GM19043 (cell line): ENCODE measurements at regions not wholly inside any gene's neighbourhood (a gene's known extent, or its start where the extent isn't known, plus 50 kb on each side); places are given as distances from the start of the nearest gene placed in this dataset.

Experiments used
- ATAC-seq: cut with Tn5 transposase; IDR thresholded peaks from one replicate; pipeline ENCODE4 v1.9.1; 2021; ENCODE audit warnings: low read depth; ENCODE audit not compliant: unreplicated experiment

- no peak for ATAC-seq
These were observed 223.7 kb upstream of the KIRREL3 start for GRCh38 chr11:127224276-127224675.

- no peak for ATAC-seq
These were observed 223.1 kb upstream of the KIRREL3 start for GRCh38 chr11:127223633-127224032.

DNA sequence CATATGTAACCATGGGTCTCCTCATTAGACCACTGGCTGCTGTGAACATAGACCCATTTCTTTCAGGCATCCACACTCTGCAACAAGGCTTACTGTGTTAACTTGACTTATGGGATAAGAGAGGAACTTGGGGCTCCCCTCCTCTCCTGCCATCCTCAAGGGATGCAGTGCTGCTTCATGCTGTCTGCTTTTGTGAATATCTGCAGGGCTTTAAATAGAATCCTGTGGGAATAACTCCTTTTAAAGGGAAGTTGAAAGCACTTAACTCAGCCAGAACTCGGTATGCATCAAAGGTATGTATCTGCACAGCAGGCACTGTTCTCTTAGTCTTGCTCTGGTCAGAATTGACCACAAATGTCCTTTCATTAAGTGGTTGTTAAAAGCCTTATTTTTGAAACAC lies 222.5 kb upstream of the KIRREL3 start:
- ATAC-seq, result no peak

DNA sequence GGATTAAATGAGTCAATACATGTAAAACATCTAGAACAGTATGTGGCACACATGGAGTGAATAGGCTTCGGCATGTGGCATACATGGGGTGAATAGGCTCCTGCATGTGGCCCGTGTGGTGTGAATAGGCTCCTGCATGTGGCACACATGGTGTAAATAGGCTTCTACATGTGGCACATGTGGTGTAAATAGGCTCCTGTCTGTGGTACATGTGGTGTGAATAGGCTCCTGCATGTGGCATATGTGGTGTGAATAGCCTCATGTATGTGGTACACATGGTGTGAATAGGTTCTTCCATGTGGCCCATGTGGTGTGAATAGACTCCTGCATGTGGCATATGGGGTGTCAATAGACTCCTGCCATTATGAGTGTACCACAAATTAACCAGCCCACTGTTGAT lies 219.1 kb upstream of the KIRREL3 start:
- no peak for ATAC-seq

- ATAC-seq, result no peak
These were observed 217.7 kb upstream of the KIRREL3 start for GRCh38 chr11:127218275-127218608.

DNA sequence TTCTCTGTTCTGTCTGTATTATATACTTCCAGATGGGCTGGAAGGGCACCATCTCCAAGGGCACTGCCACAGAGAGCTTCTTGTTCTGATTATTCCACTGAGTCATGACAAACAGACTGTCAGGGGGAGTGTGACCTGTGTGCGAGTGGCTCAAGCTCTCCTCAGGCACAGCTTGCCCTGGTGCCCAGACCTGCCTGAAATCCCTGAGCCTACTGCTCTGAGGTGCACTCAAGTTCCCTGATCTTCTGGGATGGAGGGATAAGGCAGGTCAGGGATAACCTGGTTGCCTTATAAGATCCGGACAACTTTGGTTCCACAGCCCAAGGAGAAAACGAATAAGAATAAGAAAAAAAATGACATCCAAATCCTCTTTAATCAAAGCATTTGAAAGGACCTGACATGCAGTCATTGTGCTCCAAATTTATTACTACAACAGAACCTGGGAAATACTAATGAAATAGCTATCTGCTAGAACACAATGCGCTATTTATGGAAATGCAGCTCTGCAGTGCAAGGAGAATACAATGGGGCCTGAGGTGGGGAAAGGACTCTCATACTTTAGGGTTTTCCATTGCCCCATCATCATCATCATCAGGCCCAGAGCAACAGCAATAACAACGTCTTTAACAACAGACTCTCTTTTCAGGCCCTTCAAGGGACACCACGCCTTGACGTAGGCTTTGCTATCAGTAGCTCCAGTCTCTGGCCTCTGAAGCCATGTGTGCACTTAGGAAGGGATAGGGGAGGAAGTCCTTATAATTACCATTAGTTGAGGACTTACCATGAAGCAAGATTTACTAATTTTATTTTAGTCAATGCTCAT lies 217.1 kb upstream of the KIRREL3 start:
- ATAC-seq, result no peak

DNA sequence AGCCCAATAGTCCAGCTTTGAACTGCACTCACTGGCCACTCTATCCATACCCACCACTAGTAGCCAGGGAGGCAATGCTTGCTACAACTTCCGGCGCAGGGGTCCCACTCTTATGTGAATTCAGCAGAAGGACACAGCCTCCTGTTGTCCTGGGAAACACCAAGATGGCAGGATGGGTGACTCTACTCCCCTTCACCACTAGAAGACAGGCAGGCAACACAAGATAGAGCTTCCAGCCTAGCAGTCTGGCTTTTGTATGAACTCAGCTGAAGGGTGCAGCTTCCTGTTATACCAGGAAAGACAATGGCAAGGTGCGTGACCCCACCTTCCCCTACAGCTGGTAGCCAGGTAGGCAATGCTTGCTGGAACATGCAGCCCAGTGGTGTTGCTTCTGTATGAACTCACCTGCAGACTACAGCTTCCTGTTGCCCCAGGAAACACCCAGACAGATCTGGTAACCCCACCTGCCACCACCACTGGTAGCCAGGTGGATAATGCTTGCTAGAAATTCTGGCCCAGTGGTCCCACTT lies 205.2 kb upstream of the KIRREL3 start:
- ATAC-seq, result no peak

DNA sequence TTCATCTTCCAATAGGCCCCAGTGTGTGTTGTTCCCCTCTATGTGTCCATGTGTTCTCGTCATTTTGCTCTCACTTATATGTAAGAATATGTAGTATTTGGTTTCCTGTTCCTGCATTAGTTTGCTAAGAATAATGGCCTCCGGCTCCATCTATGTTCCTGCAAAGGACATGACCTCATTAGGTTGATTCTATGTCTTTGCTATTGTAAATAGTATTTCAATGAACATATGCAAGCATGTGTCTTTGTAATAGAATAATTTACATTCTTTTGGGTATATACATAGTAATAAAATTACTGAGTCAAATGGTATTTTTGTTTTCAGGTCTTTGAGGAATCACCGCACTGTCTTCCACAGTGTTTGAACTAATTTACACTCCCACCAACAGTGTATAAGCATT lies 202.9 kb upstream of the KIRREL3 start:
- no peak for ATAC-seq

GRCh38 chr11:127202105-127202504 lies 201.5 kb upstream of the KIRREL3 start:
- no peak for ATAC-seq

GRCh38 chr11:127199306-127199801 lies 198.8 kb upstream of the KIRREL3 start:
- no peak for ATAC-seq

GRCh38 chr11:127195501-127196120 lies 195.0 kb upstream of the KIRREL3 start:
- ATAC-seq, result no peak

GRCh38 chr11:127194521-127194920 lies 194.0 kb upstream of the KIRREL3 start:
- no peak for ATAC-seq

GRCh38 chr11:127193950-127194349 lies 193.4 kb upstream of the KIRREL3 start:
- no peak for ATAC-seq

DNA sequence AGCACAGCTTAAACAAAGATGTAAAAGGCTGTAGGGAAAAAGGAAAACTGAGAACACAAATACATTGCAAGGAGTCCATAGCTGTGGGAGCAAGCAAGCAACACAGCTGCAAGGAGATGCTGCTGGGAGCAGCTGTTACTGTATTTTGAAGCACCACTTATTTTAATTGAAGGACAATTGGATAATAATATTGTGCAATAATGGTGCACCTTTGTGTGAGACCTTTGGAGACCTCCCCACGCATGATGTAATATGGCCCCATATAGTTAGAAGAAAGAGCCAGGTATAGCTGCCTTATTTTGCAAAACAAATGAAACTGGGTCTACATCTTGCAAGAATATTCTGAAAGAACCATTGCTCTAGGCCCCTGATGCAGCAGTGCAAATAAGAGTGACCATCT lies 191.1 kb upstream of the KIRREL3 start:
- ATAC-seq, result no peak

- ATAC-seq, result no peak
These were observed 190.7 kb upstream of the KIRREL3 start for GRCh38 chr11:127191261-127191660.

GRCh38 chr11:127182586-127183203 lies 182.1 kb upstream of the KIRREL3 start:
- no peak for ATAC-seq

DNA sequence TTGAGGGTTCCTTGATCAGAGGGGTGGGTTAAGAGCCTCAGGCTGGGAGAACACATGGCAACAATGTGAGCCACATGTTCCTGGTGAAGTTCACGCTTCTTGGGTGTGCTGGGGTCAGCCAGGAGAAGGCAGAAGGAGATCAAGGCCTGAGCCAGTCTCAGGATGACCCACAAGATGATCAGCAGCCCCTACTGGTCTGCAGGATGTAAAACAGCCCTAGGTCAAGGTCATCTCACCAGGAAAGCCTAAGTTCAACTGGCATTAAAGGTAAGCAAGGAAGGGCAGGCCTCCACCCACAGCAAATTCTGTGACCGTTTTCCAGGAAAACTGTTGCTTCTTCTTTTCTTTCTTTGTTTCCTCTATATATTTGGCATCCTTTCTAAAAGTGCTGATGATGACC lies 156.7 kb upstream of the KIRREL3 start:
- ATAC-seq, result no peak

DNA sequence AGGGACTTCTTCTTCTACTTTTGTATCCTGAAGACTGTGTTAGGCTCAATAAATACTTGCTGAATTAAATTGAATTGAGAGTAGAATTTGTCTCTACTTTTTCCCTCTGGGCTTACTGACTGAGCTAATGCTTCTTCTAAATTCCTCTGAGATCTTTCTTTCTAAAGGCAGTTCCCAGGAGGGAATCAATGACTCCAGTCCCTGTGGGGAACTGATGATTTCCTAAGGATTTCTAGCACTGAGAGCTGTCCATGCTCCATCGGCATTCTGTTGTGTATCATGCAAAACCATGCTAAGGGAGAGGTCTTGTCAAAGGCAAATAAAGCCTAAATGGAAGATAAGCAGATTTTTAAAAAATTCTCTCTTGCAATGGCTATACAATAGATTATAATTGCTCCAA lies 148.8 kb upstream of the KIRREL3 start:
- no peak for ATAC-seq

DNA sequence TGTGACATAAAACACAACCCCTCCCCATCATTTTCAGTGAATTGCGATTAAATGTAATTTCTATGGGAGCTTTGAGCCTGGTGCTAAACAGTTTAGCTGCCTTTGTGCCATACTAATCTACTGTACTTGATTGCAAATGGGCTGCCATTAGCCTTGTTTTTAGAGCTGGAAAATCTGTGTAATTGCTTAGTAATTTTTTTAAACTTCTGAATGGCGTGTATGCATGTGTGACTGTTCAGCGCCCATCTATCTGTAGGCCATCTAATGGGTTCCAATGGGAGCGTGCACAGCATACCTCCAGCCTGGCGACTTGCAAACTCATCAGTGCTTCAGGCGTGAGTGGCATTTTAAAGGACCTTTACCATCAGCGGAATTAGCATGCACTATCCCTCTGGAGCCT lies 142.7 kb upstream of the KIRREL3 start:
- no peak for ATAC-seq

- no peak for ATAC-seq
These were observed 138.0 kb upstream of the KIRREL3 start for GRCh38 chr11:127138613-127139012.

DNA sequence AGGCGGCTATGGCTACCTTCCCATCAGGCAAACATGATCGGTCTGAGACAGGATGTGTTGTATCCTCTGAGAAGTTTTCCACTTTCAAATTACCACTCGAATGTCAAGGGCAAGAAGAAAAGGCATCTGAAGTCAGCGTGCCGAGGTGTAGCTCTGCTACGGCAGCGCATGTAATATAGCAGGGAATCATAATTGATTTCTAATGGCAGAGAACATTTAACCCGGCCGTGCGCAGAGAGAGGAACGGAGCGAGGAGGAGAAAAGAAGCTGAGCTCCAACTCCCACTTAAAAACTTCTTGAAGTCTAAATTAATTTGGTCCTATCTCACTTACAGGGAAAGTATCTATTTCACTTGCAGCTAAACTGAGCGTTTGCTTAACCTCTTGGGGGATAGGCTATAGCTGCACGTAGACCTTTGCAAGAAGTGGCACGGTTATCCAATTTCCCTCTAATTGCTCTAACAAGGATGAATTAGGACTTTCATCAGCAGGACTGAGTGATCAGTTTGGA lies 137.3 kb upstream of the KIRREL3 start:
- ATAC-seq, result no peak
